ENCODE measurements at regions not wholly inside any gene's neighbourhood (a gene's known extent, or its start where the extent isn't known, plus 50 kb on each side); places are given as distances from the start of the nearest gene placed in this dataset.
A peak's percentile ranks its signal among the peaks of the same experiment; 100 is the strongest.

DNA sequence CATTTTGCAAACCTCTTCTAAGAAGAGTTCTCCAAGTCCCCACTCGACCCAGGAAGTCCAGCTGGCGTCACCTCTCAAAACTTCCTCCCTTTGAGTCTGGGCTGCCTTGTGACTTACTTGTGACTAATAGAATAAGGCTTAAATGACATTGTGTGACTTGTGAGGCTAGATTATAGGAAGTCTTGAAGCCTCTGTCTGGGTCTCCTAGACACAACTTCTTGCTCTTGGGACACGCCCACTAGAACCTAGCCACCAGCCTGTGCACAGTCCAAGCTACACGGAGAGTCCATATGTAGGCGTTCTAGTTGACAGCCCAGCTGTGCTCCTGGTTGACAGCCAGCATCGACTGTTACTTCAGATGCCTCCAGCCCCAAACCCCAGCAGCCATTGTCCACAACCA is 66.7 kb upstream of the TANC2 start:
- Histone ChIP-seq H3K4me3 (no peak overlapping the region), H3K4me1 (peaks cover 0 to 33% of the 10 kb centered on the region in 2 donors), H3K9me3 (peaks cover 0 to 8% of the 10 kb centered on the region in 2 donors), H3K36me3 (no peaks in the 10 kb centered on the region), H3K27me3 (no peaks in the 10 kb centered on the region), H3K27ac (peak overlapping the region; percentile 44 to 76)
- intact Hi-C loops (cut with DNase I) = no loop called here
- ATAC-seq (peak; percentile 63), DNase-seq (peak in 1 of 4 donors; percentile 49)
- TF ChIP-seq, protein P1, sequence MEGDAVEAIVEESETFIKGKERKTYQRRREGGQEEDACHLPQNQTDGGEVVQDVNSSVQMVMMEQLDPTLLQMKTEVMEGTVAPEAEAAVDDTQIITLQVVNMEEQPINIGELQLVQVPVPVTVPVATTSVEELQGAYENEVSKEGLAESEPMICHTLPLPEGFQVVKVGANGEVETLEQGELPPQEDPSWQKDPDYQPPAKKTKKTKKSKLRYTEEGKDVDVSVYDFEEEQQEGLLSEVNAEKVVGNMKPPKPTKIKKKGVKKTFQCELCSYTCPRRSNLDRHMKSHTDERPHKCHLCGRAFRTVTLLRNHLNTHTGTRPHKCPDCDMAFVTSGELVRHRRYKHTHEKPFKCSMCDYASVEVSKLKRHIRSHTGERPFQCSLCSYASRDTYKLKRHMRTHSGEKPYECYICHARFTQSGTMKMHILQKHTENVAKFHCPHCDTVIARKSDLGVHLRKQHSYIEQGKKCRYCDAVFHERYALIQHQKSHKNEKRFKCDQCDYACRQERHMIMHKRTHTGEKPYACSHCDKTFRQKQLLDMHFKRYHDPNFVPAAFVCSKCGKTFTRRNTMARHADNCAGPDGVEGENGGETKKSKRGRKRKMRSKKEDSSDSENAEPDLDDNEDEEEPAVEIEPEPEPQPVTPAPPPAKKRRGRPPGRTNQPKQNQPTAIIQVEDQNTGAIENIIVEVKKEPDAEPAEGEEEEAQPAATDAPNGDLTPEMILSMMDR (IDR thresholded peaks at IDR 0.05) = no peak

DNA sequence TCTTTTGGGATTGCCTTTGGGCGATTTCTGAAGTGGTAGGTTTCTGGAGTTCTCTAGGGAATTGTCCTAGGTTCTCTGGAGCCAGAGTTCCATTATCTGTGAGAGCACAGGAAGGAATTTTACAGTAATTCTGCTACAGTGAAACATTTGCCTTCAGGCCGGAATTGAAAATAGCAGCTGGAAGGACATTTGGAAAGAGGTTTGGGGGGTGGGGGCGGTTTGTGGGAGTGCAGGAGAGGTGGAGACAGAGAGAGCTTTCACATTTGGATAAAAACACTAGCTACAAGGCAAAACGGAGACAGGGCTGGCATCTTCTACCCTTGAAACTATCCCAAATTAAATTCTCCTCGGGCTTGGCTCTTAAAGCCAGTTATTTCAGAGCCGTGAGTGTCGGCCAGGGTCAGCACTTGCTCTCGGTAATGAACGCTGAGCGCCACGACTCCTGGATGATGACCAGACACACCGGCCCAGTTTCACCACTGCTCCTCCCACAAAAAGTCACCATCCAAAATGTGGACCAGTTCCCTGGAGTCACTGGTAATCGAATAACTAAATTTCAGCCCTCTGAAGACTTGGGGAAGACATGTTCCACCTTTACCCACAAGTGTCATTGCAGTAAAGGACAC is 67.7 kb upstream of the TANC2 start:
- peaks cover 0 to 8% of the 10 kb centered on the region in 2 donors for H3K9me3 ChIP-seq
- H3K36me3 ChIP-seq = no peaks in the 10 kb centered on the region
- no peak overlapping the region for H3K4me3 ChIP-seq
- no peaks in the 10 kb centered on the region for H3K27me3 ChIP-seq
- peaks cover 5 to 42% of the 10 kb centered on the region in 2 donors for H3K4me1 ChIP-seq
- peak overlapping the region; percentile 44 to 76 for H3K27ac ChIP-seq
- DNase-seq (no peak), ATAC-seq (no peak)
- intact Hi-C loops (cut with DNase I) = no loop called here
- TF ChIP-seq, protein P1 (IDR thresholded peaks at IDR 0.05) = no peak

DNA sequence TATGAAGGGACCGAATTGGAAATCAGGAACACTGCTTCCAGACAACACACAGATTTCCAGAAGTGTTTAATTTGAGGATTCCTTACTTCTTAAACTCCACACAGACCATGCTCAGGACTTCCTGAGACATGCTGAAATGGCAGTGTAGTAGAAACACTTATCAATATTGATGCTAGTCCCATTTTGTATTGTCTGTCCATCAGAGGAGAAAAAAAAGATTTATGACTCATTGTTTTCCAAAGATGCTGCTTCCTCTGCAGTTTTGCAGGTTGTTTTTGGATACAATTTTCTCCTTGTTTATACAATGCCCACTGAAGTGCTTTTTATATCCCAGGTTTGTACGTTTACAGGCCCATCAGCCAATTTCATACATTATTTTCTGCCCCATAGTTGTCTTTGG is 68.3 kb upstream of the TANC2 start:
- ATAC-seq = no peak
- no peaks in the 10 kb centered on the region for H3K27me3 ChIP-seq
- peaks cover 0 to 8% of the 10 kb centered on the region in 2 donors for H3K9me3 ChIP-seq
- intact Hi-C loops (cut with DNase I) = no loop called here
- TF ChIP-seq, protein P1 (IDR thresholded peaks at IDR 0.05) = no peak
- no peak for DNase-seq
- no peak overlapping the region for H3K27ac ChIP-seq
- H3K4me3 ChIP-seq = no peak overlapping the region
- peaks cover 8 to 45% of the 10 kb centered on the region in 2 donors for H3K4me1 ChIP-seq
- no peaks in the 10 kb centered on the region for H3K36me3 ChIP-seq

DNA sequence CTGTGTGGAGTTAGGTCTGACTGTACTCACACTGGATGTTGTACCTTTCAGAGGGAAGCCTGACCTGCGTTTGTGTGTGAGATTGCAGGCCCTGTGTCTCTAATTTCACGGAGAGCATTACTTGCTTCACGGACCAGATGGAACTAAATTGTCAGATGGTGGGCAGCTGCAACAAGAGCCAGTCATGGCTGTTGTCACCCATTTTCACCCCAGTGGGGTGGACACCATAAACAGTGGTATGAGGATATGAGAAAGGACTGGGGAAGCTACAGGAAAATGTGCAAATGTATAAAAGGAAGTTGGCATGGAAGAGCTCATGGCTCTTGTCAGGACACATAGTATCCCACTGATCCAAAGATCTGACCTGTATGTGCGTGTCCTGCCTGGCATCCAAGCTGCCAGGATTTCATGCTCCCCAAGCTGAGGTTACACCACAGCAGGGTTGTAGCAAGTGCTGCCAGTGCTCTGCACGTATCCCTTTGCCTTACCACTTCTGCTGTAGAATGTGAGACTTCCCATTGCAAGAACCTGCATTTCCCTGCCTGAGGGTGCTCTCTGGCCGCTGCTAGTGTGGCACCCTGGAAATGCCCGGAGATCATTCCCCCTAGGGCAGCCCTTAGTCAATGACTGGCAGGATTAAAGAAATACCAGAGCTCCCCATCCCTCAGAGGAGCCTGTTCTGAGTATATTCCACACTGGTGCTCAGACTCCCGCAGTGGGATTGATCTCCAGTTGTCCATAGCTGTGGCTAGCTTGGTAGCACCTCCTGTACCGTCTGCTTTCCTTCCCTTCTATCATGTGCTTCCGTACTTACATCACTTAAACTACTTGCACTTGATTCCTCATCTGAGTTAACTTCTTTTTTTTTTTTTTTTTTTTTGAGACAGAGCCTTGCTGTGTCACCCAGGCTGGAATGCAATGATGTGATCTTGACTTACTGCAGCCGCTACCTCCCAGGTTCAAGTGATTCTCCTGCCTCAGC is 70.4 kb upstream of the TANC2 start:
- intact Hi-C loops (cut with DNase I) = no loop called here
- TF ChIP-seq, protein P1 (IDR thresholded peaks at IDR 0.05) = no peak
- peak overlapping the region; percentile 51 to 95 for H3K27ac ChIP-seq
- peaks cover 0 to 8% of the 10 kb centered on the region in 2 donors for H3K9me3 ChIP-seq
- peaks cover 17 to 53% of the 10 kb centered on the region in 2 donors for H3K4me1 ChIP-seq
- peak; percentile 23 for ATAC-seq
- H3K4me3 ChIP-seq = no peak overlapping the region
- H3K36me3 ChIP-seq = no peaks in the 10 kb centered on the region
- no peak for DNase-seq
- no peaks in the 10 kb centered on the region for H3K27me3 ChIP-seq

DNA sequence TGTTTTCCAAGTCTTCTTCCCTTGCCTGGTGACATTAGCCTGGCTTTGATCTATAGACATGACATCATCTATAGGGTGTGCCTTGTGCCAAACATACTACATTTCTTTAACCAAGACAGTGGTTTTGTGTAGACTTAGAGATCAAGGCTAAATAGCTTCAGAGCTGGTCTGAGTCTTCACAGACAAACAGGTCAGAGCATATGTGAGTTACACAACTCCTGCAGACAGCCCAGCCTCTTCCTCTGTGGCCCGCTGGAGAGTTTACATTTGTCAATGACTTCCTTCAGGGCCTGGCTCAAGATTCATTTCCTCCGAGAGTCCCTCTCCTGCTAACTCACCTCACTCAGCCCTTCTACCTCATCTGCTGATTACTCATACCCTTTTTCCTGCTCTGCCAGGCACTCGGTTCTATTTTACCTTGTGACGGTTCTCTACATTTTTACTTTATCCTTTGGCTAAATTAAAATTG is 73.1 kb upstream of the TANC2 start:
- TF ChIP-seq, protein P1 (IDR thresholded peaks at IDR 0.05) = no peak
- H3K27me3 ChIP-seq = no peaks in the 10 kb centered on the region
- DNase-seq (peak in 2 of 4 donors; percentile 48 to 80), ATAC-seq (peak; percentile 95)
- intact Hi-C loops (cut with DNase I) = no loop called here
- H3K27ac ChIP-seq = peak overlapping the region; percentile 81 to 95
- peaks cover 17 to 53% of the 10 kb centered on the region in 2 donors for H3K4me1 ChIP-seq
- H3K9me3 ChIP-seq = no peaks in the 10 kb centered on the region
- no peak overlapping the region for H3K4me3 ChIP-seq
- H3K36me3 ChIP-seq = no peaks in the 10 kb centered on the region

All from left lung (tissue), 4 donors.